Lung (tissue), 11 donors: ENCODE measurements at regions not wholly inside any gene's neighbourhood (a gene's known extent, or its start where the extent isn't known, plus 50 kb on each side); places are given as distances from the start of the nearest gene placed in this dataset.

Experiments used
- ATAC-seq: fragments of 200-7000 bp; cut with Tn5 transposase; one replicate; pipeline ENCODE4 v1.9.1; 2020; ENCODE audit warnings: moderate number of reproducible peaks; ENCODE audit not compliant: insufficient read depth, low FRiP score
- DNase-seq, 3 donors: peaks; one replicate each; pipeline ENCODE4 v3.0.0-alpha.2; 2013 to 2017
- H3K27ac ChIP-seq, 2 donors: one replicate each; pipeline ENCODE4 v1.5.1; 2013; ENCODE audit warnings: mild to moderate bottlenecking in 2 of 2, moderate library complexity in 2 of 2, control low read depth in 1 of 2, inconsistent platforms in 1 of 2, low read depth in 1 of 2, low read length in 1 of 2
- H3K27me3 ChIP-seq, 3 donors: one replicate each; pipeline ENCODE4 v1.5.1; 2013; ENCODE audit warnings: low read length in 2 of 3; ENCODE audit not compliant: control insufficient read depth in 3 of 3, insufficient read depth in 3 of 3
- H3K36me3 ChIP-seq, 4 donors: one replicate each; pipeline ENCODE4 v1.5.1; 2013; ENCODE audit warnings: low read length in 4 of 4, mild to moderate bottlenecking in 1 of 4, moderate library complexity in 1 of 4; ENCODE audit not compliant: control insufficient read depth in 4 of 4, insufficient read depth in 4 of 4
- H3K4me1 ChIP-seq, 5 donors: one replicate each; pipeline ENCODE4 v1.5.1; 2013; ENCODE audit warnings: low read length in 5 of 5, mild to moderate bottlenecking in 2 of 5, moderate library complexity in 1 of 5; ENCODE audit not compliant: control insufficient read depth in 5 of 5, insufficient read depth in 5 of 5
- H3K4me3 ChIP-seq: one replicate; pipeline ENCODE4 v1.5.1; 2013; ENCODE audit warnings: mild to moderate bottlenecking, control low read depth, moderate library complexity
- H3K9ac ChIP-seq, 2 donors: one replicate each; pipeline ENCODE4 v1.5.1; 2013; ENCODE audit warnings: low read length in 2 of 2, control low read depth in 1 of 2; ENCODE audit not compliant: insufficient read depth in 1 of 2
- H3K9me3 ChIP-seq, 4 donors: one replicate each; pipeline ENCODE4 v1.5.1; 2013; ENCODE audit warnings: low read length in 3 of 4, mild to moderate bottlenecking in 1 of 4, moderate library complexity in 1 of 4; ENCODE audit not compliant: control insufficient read depth in 4 of 4, insufficient read depth in 3 of 4
- WGBS, 2 donors: extraction: QIAGEN DNeasy Blood & Tissue Kit; methylation state at CpG; one replicate each; pipeline ENCODE4 v1.1.7; 2013; 5-methylcytosine and 5-hydroxymethylcytosine counted together
- TF ChIP-seq, protein P1 (sequence below): IDR thresholded peaks from 2 replicates; pipeline ENCODE4 v1.5.1; 2012; ENCODE audit warnings: mild to moderate bottlenecking; ENCODE audit errors: control extremely low read depth, extremely low read depth
- donor health status: control.
- donor health status: control.
- donor health status: Bipolar disorder and iron deficiency.
- donor health status: healthy.
- donor health status: DM: yes; HTN: yes; CAD: no.

DNA sequence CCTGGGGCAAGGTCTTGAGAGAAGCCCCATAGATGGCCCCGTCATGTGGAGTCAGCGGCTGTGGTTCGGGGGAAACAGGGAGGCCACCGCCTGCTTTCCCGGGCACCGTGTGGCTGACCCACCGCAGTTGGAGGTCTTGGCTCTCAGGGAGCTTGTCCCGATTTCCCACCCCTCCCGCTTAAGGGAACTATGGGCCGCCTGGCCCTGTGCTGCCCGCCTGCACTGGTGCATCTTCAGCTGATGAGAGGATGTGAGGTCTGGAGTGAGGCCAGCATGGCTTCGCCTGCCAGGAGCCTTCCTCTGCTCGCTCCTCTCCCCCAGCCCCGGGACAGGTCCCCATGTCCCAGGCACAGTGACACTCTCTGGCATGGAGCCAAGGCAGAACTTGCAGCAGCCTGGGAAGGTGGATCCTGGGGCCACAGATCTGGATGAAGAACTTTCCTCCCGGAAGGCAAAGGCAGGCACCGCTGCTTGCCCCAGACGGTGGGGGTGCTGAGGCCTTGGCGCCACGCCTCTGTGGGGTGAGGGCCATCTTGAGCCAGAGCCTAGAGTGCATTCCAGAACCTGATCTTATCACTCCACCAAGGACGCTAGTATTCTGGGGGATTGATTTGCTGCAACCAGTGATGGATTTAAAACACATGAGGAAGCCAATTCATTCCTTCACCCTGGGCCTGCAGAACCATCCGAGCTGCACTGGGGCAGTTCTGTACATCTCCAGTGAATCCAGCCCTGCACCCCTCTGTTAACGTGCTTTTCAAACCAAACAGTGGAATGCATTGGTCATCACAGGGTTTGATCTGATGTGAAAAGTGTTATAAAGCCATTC, 178.6 kb upstream of the TNRC6C start:
- Histone ChIP-seq H3K36me3 (no peaks in the 10 kb centered on the region), H3K27ac (peak overlapping the region in 1 of 2 donors; percentile 29), H3K4me1 (peaks cover 0 to 21% (median 10%) of the 10 kb centered on the region in 5 donors), H3K9ac (no peak overlapping the region), H3K27me3 (no peaks in the 10 kb centered on the region), H3K4me3 (no peak overlapping the region), H3K9me3 (no peaks in the 10 kb centered on the region)
- DNase-seq = peak; percentile 62 to 72 (median 72)
- 37 to 52% methylated on average over 20 to 22 of the region's 22 CpGs for WGBS, 2 donors
- no peak for ATAC-seq
- TF ChIP-seq, protein P1, sequence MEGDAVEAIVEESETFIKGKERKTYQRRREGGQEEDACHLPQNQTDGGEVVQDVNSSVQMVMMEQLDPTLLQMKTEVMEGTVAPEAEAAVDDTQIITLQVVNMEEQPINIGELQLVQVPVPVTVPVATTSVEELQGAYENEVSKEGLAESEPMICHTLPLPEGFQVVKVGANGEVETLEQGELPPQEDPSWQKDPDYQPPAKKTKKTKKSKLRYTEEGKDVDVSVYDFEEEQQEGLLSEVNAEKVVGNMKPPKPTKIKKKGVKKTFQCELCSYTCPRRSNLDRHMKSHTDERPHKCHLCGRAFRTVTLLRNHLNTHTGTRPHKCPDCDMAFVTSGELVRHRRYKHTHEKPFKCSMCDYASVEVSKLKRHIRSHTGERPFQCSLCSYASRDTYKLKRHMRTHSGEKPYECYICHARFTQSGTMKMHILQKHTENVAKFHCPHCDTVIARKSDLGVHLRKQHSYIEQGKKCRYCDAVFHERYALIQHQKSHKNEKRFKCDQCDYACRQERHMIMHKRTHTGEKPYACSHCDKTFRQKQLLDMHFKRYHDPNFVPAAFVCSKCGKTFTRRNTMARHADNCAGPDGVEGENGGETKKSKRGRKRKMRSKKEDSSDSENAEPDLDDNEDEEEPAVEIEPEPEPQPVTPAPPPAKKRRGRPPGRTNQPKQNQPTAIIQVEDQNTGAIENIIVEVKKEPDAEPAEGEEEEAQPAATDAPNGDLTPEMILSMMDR = no peak

DNA sequence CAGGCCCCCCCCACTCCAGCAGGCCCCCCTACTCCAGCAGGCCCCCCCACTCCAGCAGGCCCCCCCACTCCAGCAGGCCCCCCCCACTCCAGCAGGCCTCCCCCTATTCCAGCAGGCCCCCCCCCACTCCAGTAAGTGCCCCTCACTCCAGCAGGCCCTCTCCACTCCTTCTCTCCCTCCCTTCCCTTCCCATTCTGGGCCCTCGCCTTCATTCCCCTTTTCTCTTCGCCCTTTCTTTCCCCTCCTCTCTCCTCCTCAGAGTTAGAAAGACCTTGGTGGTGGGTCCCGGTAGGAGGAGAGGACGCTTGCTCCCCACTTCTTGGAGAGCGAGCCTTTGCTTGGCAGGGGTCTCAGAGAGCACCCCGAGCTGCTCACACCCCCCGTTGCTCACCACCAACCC, 177.0 kb upstream of the TNRC6C start:
- TF ChIP-seq, protein P1 = no peak
- no peak overlapping the region for H3K27ac ChIP-seq
- ATAC-seq = no peak
- no peaks in the 10 kb centered on the region for H3K27me3 ChIP-seq
- no peaks in the 10 kb centered on the region for H3K9me3 ChIP-seq
- no peak overlapping the region for H3K9ac ChIP-seq
- no peak for DNase-seq
- H3K4me3 ChIP-seq = no peak overlapping the region
- WGBS, 2 donors = 78 to 84% methylated on average over 7 of the region's 7 CpGs
- H3K4me1 ChIP-seq = peaks cover 0 to 21% (median 10%) of the 10 kb centered on the region in 5 donors
- no peaks in the 10 kb centered on the region for H3K36me3 ChIP-seq

DNA sequence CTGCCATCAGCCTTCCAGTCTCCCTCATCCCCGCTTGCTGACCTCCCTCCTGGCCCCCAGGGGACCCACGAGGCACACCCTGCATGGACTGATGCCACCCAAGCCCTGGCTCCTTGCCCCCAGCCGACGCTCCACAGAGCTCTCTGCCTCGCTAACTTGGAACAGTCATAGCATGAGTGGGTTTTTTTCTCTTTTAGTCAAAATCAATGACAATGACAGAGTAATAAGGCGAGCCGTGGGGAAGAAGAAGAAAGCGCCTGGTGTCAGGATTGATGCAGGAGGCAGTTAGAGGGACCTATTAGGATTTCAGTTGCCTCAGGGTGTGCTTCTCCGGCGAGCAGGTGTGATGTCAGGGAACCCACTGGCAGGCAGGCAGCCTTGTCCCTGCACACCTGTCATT, 176.3 kb upstream of the TNRC6C start:
- H3K4me3 ChIP-seq = no peak overlapping the region
- peaks cover 0 to 5% (median 0%) of the 10 kb centered on the region in 3 donors for H3K27me3 ChIP-seq
- H3K27ac ChIP-seq = no peak overlapping the region
- no peak overlapping the region for H3K9ac ChIP-seq
- TF ChIP-seq, protein P1 = no peak
- no peaks in the 10 kb centered on the region for H3K36me3 ChIP-seq
- no peak for ATAC-seq
- WGBS, 2 donors = 76 to 78% methylated on average over 10 of the region's 10 CpGs
- no peaks in the 10 kb centered on the region for H3K9me3 ChIP-seq
- H3K4me1 ChIP-seq = peaks cover 0 to 21% (median 10%) of the 10 kb centered on the region in 5 donors
- DNase-seq = no peak

DNA sequence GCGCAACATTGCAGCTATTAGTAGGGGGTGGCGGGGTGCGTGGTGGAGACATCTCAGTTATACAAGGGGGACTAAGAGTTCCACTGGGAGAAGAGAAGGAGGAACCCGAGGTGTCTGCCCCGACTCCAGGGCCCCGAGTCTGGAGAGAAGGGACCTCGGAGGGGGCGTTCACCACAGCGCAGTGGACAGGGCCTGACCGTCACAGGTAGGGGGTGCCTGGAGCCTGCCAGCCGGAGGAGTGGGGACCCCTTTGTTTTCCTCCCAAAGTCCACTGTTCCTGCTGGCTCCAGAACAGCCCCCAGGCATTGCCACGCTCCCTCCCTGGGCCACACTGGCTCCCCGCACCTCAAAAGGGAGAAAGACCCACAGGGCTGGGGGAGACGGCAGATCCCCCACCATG, 175.9 kb upstream of the TNRC6C start:
- TF ChIP-seq, protein P1 = no peak
- ATAC-seq (no peak), DNase-seq (no peak)
- Histone ChIP-seq H3K9ac (no peak overlapping the region), H3K36me3 (no peaks in the 10 kb centered on the region), H3K9me3 (no peaks in the 10 kb centered on the region), H3K4me1 (peaks cover 0 to 21% (median 10%) of the 10 kb centered on the region in 5 donors), H3K27ac (no peak overlapping the region), H3K27me3 (peaks cover 0 to 8% (median 0%) of the 10 kb centered on the region in 3 donors), H3K4me3 (no peak overlapping the region)
- WGBS, 2 donors = 84 to 90% methylated on average over 14 of the region's 14 CpGs
